Heart left ventricle (tissue), 16 donors: ENCODE measurements at regions not wholly inside any gene's neighbourhood (a gene's known extent, or its start where the extent isn't known, plus 50 kb on each side); places are given as distances from the start of the nearest gene placed in this dataset.

ENCODE experiments used
- ATAC-seq, 4 donors: fragments of 200-7000 bp; cut with Tn5 transposase; one replicate each; pipeline ENCODE4 v1.9.1; 2020 to 2022; ENCODE audit warnings: moderate library complexity in 4 of 4, mild to moderate bottlenecking in 3 of 4, moderate number of reproducible peaks in 1 of 4
- DNase-seq, 5 donors: peaks; one replicate each; pipeline ENCODE4 v3.0.0-alpha.2; 2020
- H3K27ac ChIP-seq, 12 donors: fragments of 200-600 bp; sonication (generic) in 4 of 12; one replicate each; pipeline versions ENCODE4 v1.5.0 to v1.8.0; 2016 to 2022; ENCODE audit warnings: mild to moderate bottlenecking in 2 of 12
- H3K27me3 ChIP-seq, 9 donors: fragments of 200-600 bp; sonication (generic) in 2 of 9; one replicate each; pipeline versions ENCODE4 v1.5.1 to v1.8.0; 2016 to 2022; ENCODE audit warnings: mild to moderate bottlenecking in 3 of 9
- H3K36me3 ChIP-seq, 9 donors: fragments of 200-600 bp; sonication (generic) in 2 of 9; one replicate each; pipeline versions ENCODE4 v1.5.0 to v1.8.0; 2018 to 2022; ENCODE audit warnings: mild to moderate bottlenecking in 2 of 9
- H3K4me1 ChIP-seq, 12 donors: fragments of 200-600 bp; sonication (generic) in 4 of 12; one replicate each; pipeline versions ENCODE4 v1.5.0 to v1.8.0; 2016 to 2022; ENCODE audit warnings: mild to moderate bottlenecking in 3 of 12
- H3K4me3 ChIP-seq, 12 donors: fragments of 200-600 bp; sonication (generic) in 4 of 12; one replicate each; pipeline versions ENCODE4 v1.5.0 to v1.8.0; 2017 to 2022; ENCODE audit warnings: mild to moderate bottlenecking in 9 of 12, moderate library complexity in 4 of 12
- H3K9me3 ChIP-seq, 12 donors: fragments of 200-600 bp; sonication (generic) in 4 of 12; one replicate each; pipeline versions ENCODE4 v1.5.0 to v1.8.0; 2016 to 2022; ENCODE audit warnings: mild to moderate bottlenecking in 1 of 12
- CTCF ChIP-seq, 12 donors: fragments of 200-600 bp; sonication (generic) in 4 of 12; IDR thresholded peaks; one replicate each; pipeline versions ENCODE4 v1.5.0 to v1.8.0; 2018 to 2022; ENCODE audit warnings: antibody characterized with exemption in 12 of 12, mild to moderate bottlenecking in 5 of 12
- POLR2A ChIP-seq, 2 donors: fragments of 450-650 bp; IDR thresholded peaks; one replicate each; pipeline ENCODE4 v1.6.1; 2017; ENCODE audit warnings: antibody characterized with exemption in 2 of 2, mild to moderate bottlenecking in 2 of 2, moderate library complexity in 2 of 2
- WGBS, 4 donors: extraction: QIAGEN DNeasy Blood & Tissue Kit in 2 of 4; methylation state at CpG; one replicate each; pipeline versions ENCODE4 v1.1.5 to v1.1.7; 2013 to 2018; 5-methylcytosine and 5-hydroxymethylcytosine counted together
- intact Hi-C, 10 donors: fragments of 100-400 bp; cut with DNase I; formaldehyde crosslinking; loops; one replicate each; pipeline versions ENCODE4 v1.11.1 to v1.14.2; 2022
- donor health status: ischemic (EF 13 %, LVEDD 7.1; RV severe dilation, severe dysfunction).
- donor health status: healthy with polysubstance abuse.
- donor health status: DM: no; HTN: yes; CAD: no.
- donor health status: DM: no; HTN: no; CAD: no.
- donor health status: ischemic (EF 25% LVEDD 6.9; RV normal size, moderate dysfunction).
- donor health status: ischemic (EF 25% LVEDD 5.7; RV mildly dilated, moderate dysfunction).
- donor health status: healthy.
- donor health status: DM: yes; HTN: yes; CAD: no.
- donor health status: ischemic (EF 35%, LVEDD 5.7; RV mildly dilated, moderate dysfunction).
- donor health status: nonischemic (EF 11% LVEDD 7.7; RV severe dilation, severe dysfunction).
- donor health status: DM: yes; HTN: yes; CAD: no.
- donor health status: PGD.
- donor health status: ischemic (EF 29% LVEDD 5.4; RV normal size, mild dysfunction).
- donor health status: nonischemic (EF 23%, LVEDD 6.1; RV moderate dilation, normal function).

- peaks cover 0 to 30% (median 0%) of the 10 kb centered on the region in 9 donors for H3K27me3 ChIP-seq
- no peaks in the 10 kb centered on the region for H3K36me3 ChIP-seq
- ATAC-seq (no peak), DNase-seq (no peak)
- no peak overlapping the region for H3K27ac ChIP-seq
- TF ChIP-seq POLR2A (IDR thresholded peaks at IDR 0.05), result no peak
- no peak for TF ChIP-seq CTCF (IDR thresholded peaks at IDR 0.05)
- intact Hi-C loops, result no loop called here
- H3K9me3 ChIP-seq, result no peaks in the 10 kb centered on the region
- H3K4me3 ChIP-seq, result no peak overlapping the region
- H3K4me1 ChIP-seq, result no peaks in the 10 kb centered on the region
- WGBS, 4 donors, result 50 to 68% (median 59%) methylated on average over 9 of the region's 9 CpGs
These were observed 94.7 kb upstream of the PRSS58 start for GRCh38 chr7:142352543-142352942.

- Histone ChIP-seq H3K4me3 (no peak overlapping the region), H3K9me3 (no peaks in the 10 kb centered on the region), H3K27ac (no peak overlapping the region), H3K36me3 (no peaks in the 10 kb centered on the region), H3K4me1 (no peaks in the 10 kb centered on the region), H3K27me3 (peaks cover 0 to 30% (median 0%) of the 10 kb centered on the region in 9 donors)
- 75 to 87% (median 83%) methylated on average over 5 of the region's 5 CpGs for WGBS, 4 donors
- DNase-seq (no peak), ATAC-seq (no peak)
- intact Hi-C loops, result no loop called here
- TF ChIP-seq POLR2A (IDR thresholded peaks at IDR 0.05), result no peak
- TF ChIP-seq CTCF (IDR thresholded peaks at IDR 0.05), result no peak
These were observed 93.3 kb upstream of the PRSS58 start for GRCh38 chr7:142351145-142351544.

GRCh38 chr7:142349670-142350405 lies 92.0 kb upstream of the PRSS58 start:
- H3K9me3 ChIP-seq, result no peaks in the 10 kb centered on the region
- no peak overlapping the region for H3K27ac ChIP-seq
- TF ChIP-seq CTCF (IDR thresholded peaks at IDR 0.05), result no peak
- no peak for TF ChIP-seq POLR2A (IDR thresholded peaks at IDR 0.05)
- H3K36me3 ChIP-seq, result no peaks in the 10 kb centered on the region
- ATAC-seq, result peak in 1 of 4 donors; percentile 43
- intact Hi-C loops, result no loop called here
- H3K4me3 ChIP-seq, result no peak overlapping the region
- peaks cover 0 to 30% (median 0%) of the 10 kb centered on the region in 9 donors for H3K27me3 ChIP-seq
- DNase-seq, result no peak
- no peaks in the 10 kb centered on the region for H3K4me1 ChIP-seq
- 79 to 87% (median 81%) methylated on average over 15 of the region's 15 CpGs for WGBS, 4 donors

- no peaks in the 10 kb centered on the region for H3K9me3 ChIP-seq
- intact Hi-C loops, result no loop called here
- peaks cover 0 to 30% (median 0%) of the 10 kb centered on the region in 9 donors for H3K27me3 ChIP-seq
- 72 to 85% (median 78%) methylated on average over 3 to 6 of the region's 6 CpGs for WGBS, 4 donors
- H3K4me3 ChIP-seq, result no peak overlapping the region
- ATAC-seq (no peak), DNase-seq (no peak)
- no peaks in the 10 kb centered on the region for H3K4me1 ChIP-seq
- TF ChIP-seq POLR2A (IDR thresholded peaks at IDR 0.05), result no peak
- no peak for TF ChIP-seq CTCF (IDR thresholded peaks at IDR 0.05)
- no peaks in the 10 kb centered on the region for H3K36me3 ChIP-seq
- no peak overlapping the region for H3K27ac ChIP-seq
These were observed 91.1 kb upstream of the PRSS58 start for GRCh38 chr7:142348921-142349405.
